Liver (tissue), 8 donors: ENCODE measurements at regions not wholly inside any gene's neighbourhood (a gene's known extent, or its start where the extent isn't known, plus 50 kb on each side); places are given as distances from the start of the nearest gene placed in this dataset.

Experiments used
- DNase-seq: peaks from one replicate; pipeline ENCODE4 v3.0.0-alpha.2; 2017; ENCODE audit warnings: low spot score
- H3K27ac ChIP-seq, 2 donors: one replicate each; pipeline ENCODE4 v1.7.0; 2013; ENCODE audit warnings: inconsistent platforms in 2 of 2, low read length in 2 of 2, control low read depth in 1 of 2, low read depth in 1 of 2, mild to moderate bottlenecking in 1 of 2
- H3K27me3 ChIP-seq, 4 donors: one replicate each; pipeline versions ENCODE4 v1.6.1 to v1.7.0; 2013; ENCODE audit warnings: low read length in 3 of 4, inconsistent platforms in 1 of 4, mild to moderate bottlenecking in 1 of 4, moderate library complexity in 1 of 4; ENCODE audit not compliant: control insufficient read depth in 4 of 4, insufficient read depth in 4 of 4
- H3K36me3 ChIP-seq, 4 donors: one replicate each; pipeline versions ENCODE4 v1.6.1 to v1.7.0; 2013; ENCODE audit warnings: low read length in 3 of 4, mild to moderate bottlenecking in 3 of 4, low read depth in 1 of 4, moderate library complexity in 1 of 4; ENCODE audit not compliant: control insufficient read depth in 4 of 4, insufficient read depth in 3 of 4
- H3K4me1 ChIP-seq, 4 donors: one replicate each; pipeline versions ENCODE4 v1.6.1 to v1.7.0; 2013; ENCODE audit warnings: low read length in 3 of 4, mild to moderate bottlenecking in 3 of 4, moderate library complexity in 1 of 4; ENCODE audit not compliant: control insufficient read depth in 4 of 4, insufficient read depth in 4 of 4
- H3K4me3 ChIP-seq, 3 donors: one replicate each; pipeline versions ENCODE4 v1.6.1 to v1.7.0; 2013; ENCODE audit warnings: low read length in 3 of 3, control low read depth in 1 of 3, low read depth in 1 of 3, mild to moderate bottlenecking in 1 of 3
- H3K9ac ChIP-seq, 2 donors: one replicate each; pipeline ENCODE4 v1.7.0; 2013; ENCODE audit warnings: low read length in 2 of 2, mild to moderate bottlenecking in 2 of 2, moderate library complexity in 2 of 2, control low read depth in 1 of 2, low read depth in 1 of 2
- H3K9me3 ChIP-seq, 4 donors: one replicate each; pipeline versions ENCODE4 v1.6.1 to v1.7.0; 2013; ENCODE audit warnings: low read length in 3 of 4; ENCODE audit not compliant: control insufficient read depth in 4 of 4
- ATF3 ChIP-seq: IDR thresholded peaks from 2 replicates; pipeline ENCODE4 v1.6.1; 2016; ENCODE audit warnings: antibody characterized with exemption
- EGR1 ChIP-seq, 2 donors: IDR thresholded peaks; 2 replicates each; pipeline ENCODE4 v1.6.1; 2016 to 2018; ENCODE audit warnings: antibody characterized with exemption in 2 of 2, low read depth in 2 of 2
- FOXA1 ChIP-seq: IDR thresholded peaks from 2 replicates; pipeline ENCODE4 v1.6.1; 2016; ENCODE audit warnings: antibody characterized with exemption
- FOXA2 ChIP-seq: IDR thresholded peaks from 2 replicates; pipeline ENCODE4 v1.6.1; 2016; ENCODE audit warnings: antibody characterized with exemption
- GABPA ChIP-seq, 2 donors: IDR thresholded peaks in 1 of 2; conservative IDR thresholded peaks in 1 of 2; 2 replicates each; pipeline ENCODE4 v1.6.1; 2016; ENCODE audit warnings: antibody characterized with exemption in 2 of 2, mild to moderate bottlenecking in 1 of 2, moderate library complexity in 1 of 2
- HNF4A ChIP-seq, 2 donors: conservative IDR thresholded peaks; 2 replicates each; pipeline ENCODE4 v1.6.1; 2016; ENCODE audit warnings: antibody characterized with exemption in 2 of 2, mild to moderate bottlenecking in 2 of 2
- MAX ChIP-seq: IDR thresholded peaks from 2 replicates; pipeline ENCODE4 v1.6.1; 2016; ENCODE audit warnings: antibody characterized with exemption
- NR2F2 ChIP-seq: IDR thresholded peaks from 2 replicates; pipeline ENCODE4 v1.6.1; 2016; ENCODE audit warnings: antibody characterized with exemption
- RXRA ChIP-seq, 2 donors: IDR thresholded peaks; 2 replicates each; pipeline ENCODE4 v1.6.1; 2017 to 2018; ENCODE audit warnings: antibody characterized with exemption in 2 of 2, mild to moderate bottlenecking in 1 of 2
- SP1 ChIP-seq: IDR thresholded peaks from 2 replicates; pipeline ENCODE4 v1.6.1; 2018; ENCODE audit warnings: antibody characterized with exemption, mild to moderate bottlenecking
- TAF1 ChIP-seq: conservative IDR thresholded peaks from 2 replicates; pipeline ENCODE4 v1.6.1; 2016; ENCODE audit warnings: antibody characterized with exemption, mild to moderate bottlenecking
- YY1 ChIP-seq: IDR thresholded peaks from 2 replicates; pipeline ENCODE4 v1.6.1; 2016; ENCODE audit warnings: antibody characterized with exemption, mild to moderate bottlenecking
- ZBTB33 ChIP-seq: IDR thresholded peaks from 2 replicates; pipeline ENCODE4 v1.6.1; 2016; ENCODE audit warnings: antibody characterized with exemption
- WGBS: extraction: QIAGEN DNeasy Blood & Tissue Kit; methylation state at CpG from one replicate; pipeline ENCODE4 v1.1.7; 2013; 5-methylcytosine and 5-hydroxymethylcytosine counted together
- TF ChIP-seq, protein P1 (sequence below): fragments of 150-350 bp; IDR thresholded peaks from 2 replicates; pipeline ENCODE4 v1.5.1; 2017; ENCODE audit warnings: improper control_type of control experiment, low read depth, low read length; ENCODE audit not compliant: missing input control
- donor health status: healthy.
- donor health status: healthy.
- donor health status: healthy.
- donor health status: healthy.
- donor health status: healthy.

DNA sequence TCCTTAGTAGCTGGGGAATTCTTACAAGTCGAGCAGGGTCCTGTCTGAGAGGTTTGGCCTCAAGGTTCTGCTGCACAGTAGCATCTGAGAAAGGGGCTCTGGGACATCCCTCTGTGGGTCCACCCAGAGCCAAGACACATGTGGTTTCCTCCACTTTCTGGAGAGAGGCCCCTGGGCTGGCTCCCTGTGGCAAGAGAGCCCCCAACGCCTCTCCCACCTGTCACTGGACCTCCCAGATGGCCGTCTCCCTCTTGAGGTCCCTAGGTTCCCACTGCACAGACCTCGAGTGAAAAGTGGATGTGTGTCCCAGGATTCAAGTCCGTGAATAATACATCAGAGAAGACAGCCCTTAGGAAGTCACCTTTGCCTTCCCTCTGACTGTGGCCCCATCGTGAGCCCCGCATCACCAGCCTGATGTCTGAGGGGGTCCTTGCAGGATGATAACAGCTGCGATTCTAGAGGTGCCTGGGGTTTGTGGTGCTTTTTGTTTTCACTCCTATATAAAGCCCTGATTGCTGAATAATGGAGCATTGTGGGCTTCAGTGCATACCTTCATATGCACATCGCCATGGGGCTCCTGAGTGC lies 319.0 kb downstream of the GLRX3 start:
- WGBS, result 75% methylated on average over 9 of the region's 9 CpGs
- peak; percentile 12 for DNase-seq
- H3K36me3 ChIP-seq, result no peaks in the 10 kb centered on the region

DNA sequence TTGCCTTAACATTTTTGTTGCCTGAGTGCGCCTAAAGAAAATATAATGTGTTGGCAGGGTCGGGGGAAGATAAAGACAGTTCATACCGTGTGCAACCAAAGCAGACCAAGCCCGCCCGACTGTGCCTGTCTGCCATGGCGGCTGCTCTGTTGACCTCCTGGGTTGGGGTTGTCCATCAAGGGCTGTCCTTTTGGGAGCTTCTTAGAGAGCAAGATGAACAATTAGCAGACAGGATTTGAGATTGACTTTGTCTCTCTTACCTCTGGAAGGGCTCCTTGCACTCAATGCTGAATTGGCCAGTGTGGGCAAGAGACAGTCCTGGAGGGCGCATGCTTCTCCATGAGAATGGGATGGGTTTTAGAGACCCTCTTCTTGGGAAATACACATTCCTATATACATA lies 319.6 kb downstream of the GLRX3 start:
- DNase-seq, result no peak
- Histone ChIP-seq H3K27ac (no peak overlapping the region), H3K36me3 (no peaks in the 10 kb centered on the region), H3K4me3 (no peak overlapping the region), H3K9ac (no peak overlapping the region), H3K27me3 (peaks cover 0 to 9% (median 1%) of the 10 kb centered on the region in 4 donors), H3K4me1 (peaks cover 0 to 3% (median 0%) of the 10 kb centered on the region in 4 donors), H3K9me3 (no peaks in the 10 kb centered on the region)
- TF ChIP-seq ZBTB33 (no peak), SP1 (no peak), HNF4A (conservative IDR thresholded peaks at IDR 0.05) (no peak)
- WGBS, result 84% methylated on average over 7 of the region's 7 CpGs

More for the DNA sequence above, 319.0 kb downstream of the GLRX3 start:
- Histone ChIP-seq H3K4me3 (no peak overlapping the region), H3K27me3 (peaks cover 0 to 9% (median 1%) of the 10 kb centered on the region in 4 donors), H3K9ac (no peak overlapping the region), H3K27ac (no peak overlapping the region), H3K4me1 (peaks cover 0 to 3% (median 0%) of the 10 kb centered on the region in 4 donors), H3K9me3 (no peaks in the 10 kb centered on the region)
- TF ChIP-seq MAX (no peak), FOXA2 (no peak), HNF4A (conservative IDR thresholded peaks at IDR 0.05) (no peak), ATF3 (no peak), FOXA1 (no peak), TAF1 (no peak), EGR1 (IDR thresholded peaks at IDR 0.05; ENCODE audit: low read depth in 2 of 2) (no peak), GABPA (IDR thresholded peaks at IDR 0.05 in 1 of 2, conservative IDR thresholded peaks at IDR 0.05 in 1 of 2) (no peak), YY1 (no peak), ZBTB33 (no peak), NR2F2 (no peak), RXRA (IDR thresholded peaks at IDR 0.05) (no peak)
- TF ChIP-seq, protein P1, sequence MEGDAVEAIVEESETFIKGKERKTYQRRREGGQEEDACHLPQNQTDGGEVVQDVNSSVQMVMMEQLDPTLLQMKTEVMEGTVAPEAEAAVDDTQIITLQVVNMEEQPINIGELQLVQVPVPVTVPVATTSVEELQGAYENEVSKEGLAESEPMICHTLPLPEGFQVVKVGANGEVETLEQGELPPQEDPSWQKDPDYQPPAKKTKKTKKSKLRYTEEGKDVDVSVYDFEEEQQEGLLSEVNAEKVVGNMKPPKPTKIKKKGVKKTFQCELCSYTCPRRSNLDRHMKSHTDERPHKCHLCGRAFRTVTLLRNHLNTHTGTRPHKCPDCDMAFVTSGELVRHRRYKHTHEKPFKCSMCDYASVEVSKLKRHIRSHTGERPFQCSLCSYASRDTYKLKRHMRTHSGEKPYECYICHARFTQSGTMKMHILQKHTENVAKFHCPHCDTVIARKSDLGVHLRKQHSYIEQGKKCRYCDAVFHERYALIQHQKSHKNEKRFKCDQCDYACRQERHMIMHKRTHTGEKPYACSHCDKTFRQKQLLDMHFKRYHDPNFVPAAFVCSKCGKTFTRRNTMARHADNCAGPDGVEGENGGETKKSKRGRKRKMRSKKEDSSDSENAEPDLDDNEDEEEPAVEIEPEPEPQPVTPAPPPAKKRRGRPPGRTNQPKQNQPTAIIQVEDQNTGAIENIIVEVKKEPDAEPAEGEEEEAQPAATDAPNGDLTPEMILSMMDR, result no peak
